ENCODE measurements at regions not wholly inside any gene's neighbourhood (a gene's known extent, or its start where the extent isn't known, plus 50 kb on each side); places are given as distances from the start of the nearest gene placed in this dataset.

DNA sequence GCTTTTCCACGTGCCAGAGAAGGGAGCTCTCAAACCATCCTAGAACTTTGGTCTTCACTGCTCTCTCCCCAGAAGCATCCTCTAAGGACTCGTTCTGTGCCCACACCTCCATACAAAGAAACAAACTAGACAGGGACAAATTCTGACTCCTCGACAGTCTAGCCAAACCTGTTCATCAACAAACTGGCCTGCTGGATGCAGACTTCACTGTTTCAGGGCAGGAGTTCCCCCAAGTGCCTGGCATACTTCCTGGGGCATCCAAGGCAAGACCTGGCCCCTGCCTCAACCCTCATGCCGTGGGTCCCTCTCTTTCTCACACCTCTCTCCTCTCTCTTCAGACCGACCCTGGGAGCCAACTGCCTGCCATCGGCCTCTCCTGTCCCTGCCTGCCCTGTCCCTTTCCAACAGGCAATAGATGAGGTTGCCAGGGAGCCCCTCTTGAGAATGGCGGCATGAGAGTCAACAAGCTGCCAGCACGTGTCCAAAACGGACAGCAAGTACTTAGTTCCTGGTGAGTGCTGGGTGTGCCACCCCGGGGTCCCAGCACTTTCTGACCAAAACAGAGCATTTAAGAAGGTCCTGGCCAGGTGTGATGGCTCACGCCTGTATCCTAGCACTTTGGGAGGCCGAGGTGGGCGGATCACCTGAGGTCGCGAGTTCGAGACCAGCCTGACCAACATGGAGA is 79.1 kb upstream of the HES1 start:
- intact Hi-C loops (cut with DNase I; ENCODE audit: low total_unique reads), result no loop called here
- Histone ChIP-seq H3K27ac (no peak overlapping the region), H3K4me1 (peaks cover 14% of the 10 kb centered on the region), H3K27me3 (no peaks in the 10 kb centered on the region), H3K9me3 (no peaks in the 10 kb centered on the region), H3K4me3 (no peak overlapping the region), H3K36me3 (ENCODE audit: low read depth, missing control alignments) (no peaks in the 10 kb centered on the region)
- no peak for TF ChIP-seq POLR2A (IDR thresholded peaks at IDR 0.05)
- TF ChIP-seq, protein P1, sequence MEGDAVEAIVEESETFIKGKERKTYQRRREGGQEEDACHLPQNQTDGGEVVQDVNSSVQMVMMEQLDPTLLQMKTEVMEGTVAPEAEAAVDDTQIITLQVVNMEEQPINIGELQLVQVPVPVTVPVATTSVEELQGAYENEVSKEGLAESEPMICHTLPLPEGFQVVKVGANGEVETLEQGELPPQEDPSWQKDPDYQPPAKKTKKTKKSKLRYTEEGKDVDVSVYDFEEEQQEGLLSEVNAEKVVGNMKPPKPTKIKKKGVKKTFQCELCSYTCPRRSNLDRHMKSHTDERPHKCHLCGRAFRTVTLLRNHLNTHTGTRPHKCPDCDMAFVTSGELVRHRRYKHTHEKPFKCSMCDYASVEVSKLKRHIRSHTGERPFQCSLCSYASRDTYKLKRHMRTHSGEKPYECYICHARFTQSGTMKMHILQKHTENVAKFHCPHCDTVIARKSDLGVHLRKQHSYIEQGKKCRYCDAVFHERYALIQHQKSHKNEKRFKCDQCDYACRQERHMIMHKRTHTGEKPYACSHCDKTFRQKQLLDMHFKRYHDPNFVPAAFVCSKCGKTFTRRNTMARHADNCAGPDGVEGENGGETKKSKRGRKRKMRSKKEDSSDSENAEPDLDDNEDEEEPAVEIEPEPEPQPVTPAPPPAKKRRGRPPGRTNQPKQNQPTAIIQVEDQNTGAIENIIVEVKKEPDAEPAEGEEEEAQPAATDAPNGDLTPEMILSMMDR (IDR thresholded peaks at IDR 0.05), result no peak
- no peak for DNase-seq
- WGBS, 2 donors, result 68 to 76% methylated on average over 14 to 16 of the region's 16 CpGs

DNA sequence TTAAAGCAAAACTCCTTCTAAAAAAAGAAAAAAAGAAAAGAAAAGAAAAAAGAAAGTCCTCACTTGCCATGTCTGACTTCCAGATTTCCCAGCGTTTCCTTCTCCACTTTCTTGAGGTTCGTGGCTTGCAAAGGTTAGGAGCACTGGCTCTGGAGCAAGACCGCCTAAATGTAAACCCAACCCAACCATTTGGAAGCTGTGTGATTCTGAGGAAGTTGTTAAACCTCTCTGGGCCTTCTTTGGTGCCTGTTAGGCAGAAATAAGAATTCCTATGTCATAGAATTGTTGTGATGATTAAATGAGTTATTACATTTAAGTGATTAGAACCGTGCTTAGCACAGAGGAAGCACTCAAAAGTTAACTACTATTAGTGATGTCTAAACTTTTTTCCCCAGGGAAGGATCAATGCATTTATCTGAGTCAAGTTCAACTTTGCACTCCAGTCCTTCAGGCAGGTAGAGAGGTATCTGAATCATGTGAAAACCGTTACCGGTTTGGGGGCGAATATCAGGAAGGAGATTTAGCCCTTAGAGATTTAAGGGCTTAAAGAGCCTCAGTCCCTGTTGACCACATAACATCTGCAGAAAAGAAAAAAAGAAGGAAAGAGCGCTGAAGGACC is 78.3 kb upstream of the HES1 start:
- H3K4me1 ChIP-seq, result peaks cover 14% of the 10 kb centered on the region
- intact Hi-C loops (cut with DNase I; ENCODE audit: low total_unique reads), result no loop called here
- 44 to 50% methylated on average over 8 of the region's 8 CpGs for WGBS, 2 donors
- no peak for DNase-seq
- peak overlapping the region; percentile 42 to 61 for H3K4me3 ChIP-seq
- no peaks in the 10 kb centered on the region for H3K9me3 ChIP-seq
- H3K27ac ChIP-seq, result peak overlapping the region in 1 of 2 donors; percentile 36
- H3K27me3 ChIP-seq, result no peaks in the 10 kb centered on the region
- no peaks in the 10 kb centered on the region for H3K36me3 ChIP-seq (ENCODE audit: low read depth, missing control alignments)
- no peak for TF ChIP-seq POLR2A (IDR thresholded peaks at IDR 0.05)
- TF ChIP-seq, protein P1 (IDR thresholded peaks at IDR 0.05), result no peak

DNA sequence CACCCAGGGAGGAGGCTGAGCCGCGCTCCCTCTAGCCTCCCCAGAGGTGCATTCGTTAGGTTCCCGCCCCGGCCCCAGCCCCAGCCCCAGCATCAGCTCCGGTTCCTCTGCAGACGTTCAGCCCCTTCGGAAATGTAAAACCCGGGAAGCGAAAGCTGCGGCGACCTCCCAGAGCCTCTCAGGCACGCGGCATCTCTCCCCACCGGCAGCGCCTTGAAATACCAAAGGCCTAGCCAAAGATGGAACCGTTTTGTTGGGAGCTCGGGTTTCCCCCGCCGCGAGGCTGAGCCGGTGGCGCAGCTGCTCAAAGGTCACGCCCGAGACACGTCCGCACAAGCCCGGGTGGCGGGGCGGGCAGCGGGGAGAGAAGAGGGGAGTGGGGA is 77.8 kb upstream of the HES1 start:
- 0 to 1% methylated on average over 16 to 31 of the region's 31 CpGs for WGBS, 2 donors
- Histone ChIP-seq H3K4me1 (peaks cover 14% of the 10 kb centered on the region), H3K4me3 (peak overlapping the region; percentile 42 to 61), H3K27ac (peak overlapping the region; percentile 9 to 36), H3K27me3 (no peaks in the 10 kb centered on the region), H3K9me3 (no peaks in the 10 kb centered on the region), H3K36me3 (ENCODE audit: low read depth, missing control alignments) (no peaks in the 10 kb centered on the region)
- peak; percentile 72 for DNase-seq
- TF ChIP-seq, protein P1 (IDR thresholded peaks at IDR 0.05), result no peak
- TF ChIP-seq POLR2A (IDR thresholded peaks at IDR 0.05), result no peak
- intact Hi-C loops (cut with DNase I; ENCODE audit: low total_unique reads), result no loop called here

DNA sequence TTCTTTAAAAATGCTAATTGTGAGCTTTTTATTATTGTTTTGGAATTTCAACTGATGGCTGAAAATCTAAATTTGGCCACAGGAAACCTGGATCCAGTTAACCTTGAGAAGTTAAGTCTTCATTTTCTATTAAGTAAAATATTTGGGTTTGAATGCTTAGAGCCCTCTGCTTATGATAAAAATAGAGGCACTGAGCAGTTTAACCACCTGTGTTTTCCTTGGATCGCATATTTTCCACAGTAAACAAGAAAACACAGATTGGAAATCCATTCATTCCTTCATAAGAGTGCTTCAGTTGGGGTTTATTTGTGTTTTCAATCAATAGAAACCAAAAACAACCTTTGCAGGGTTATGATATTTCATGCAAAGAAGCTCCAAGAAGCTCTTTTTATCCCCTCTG is 77.2 kb upstream of the HES1 start:
- H3K4me3 ChIP-seq, result peak overlapping the region; percentile 42 to 61
- no peak for TF ChIP-seq POLR2A (IDR thresholded peaks at IDR 0.05)
- TF ChIP-seq, protein P1 (IDR thresholded peaks at IDR 0.05), result no peak
- H3K36me3 ChIP-seq (ENCODE audit: low read depth, missing control alignments), result no peaks in the 10 kb centered on the region
- intact Hi-C loops (cut with DNase I; ENCODE audit: low total_unique reads), result no loop called here
- H3K27me3 ChIP-seq, result no peaks in the 10 kb centered on the region
- 22 to 29% methylated on average over 1 of the region's 1 CpG for WGBS, 2 donors
- H3K27ac ChIP-seq, result peak overlapping the region; percentile 9 to 36
- H3K4me1 ChIP-seq, result peaks cover 14% of the 10 kb centered on the region
- H3K9me3 ChIP-seq, result no peaks in the 10 kb centered on the region
- DNase-seq, result no peak
